Spleen (tissue), 11 donors: ENCODE measurements at regions not wholly inside any gene's neighbourhood (a gene's known extent, or its start where the extent isn't known, plus 50 kb on each side); places are given as distances from the start of the nearest gene placed in this dataset.
"Not testable (repeated sequence)": the region's sequence is repeated elsewhere in the genome, so short reads cannot be mapped to it uniquely, and the experiment has no call there.

ENCODE experiments used
- DNase-seq: peaks from one replicate; pipeline ENCODE4 v3.0.0-alpha.2; 2020
- H3K27ac ChIP-seq, 8 donors: fragments of 200-600 bp; sonication (generic) in 7 of 8; 1 replicate in 4 of 8; 2 replicates in 4 of 8; pipeline versions ENCODE4 v1.5.0 to v1.8.0; 2016 to 2021; ENCODE audit warnings: inconsistent platforms in 4 of 8, mild to moderate bottlenecking in 4 of 8, moderate library complexity in 1 of 8
- H3K27me3 ChIP-seq, 7 donors: fragments of 200-600 bp; sonication (generic) in 6 of 7; replicated peaks in 1 of 7; 1 replicate in 4 of 7; 2 replicates in 3 of 7; pipeline versions ENCODE4 v1.5.0 to v1.8.0; 2016 to 2021; ENCODE audit warnings: inconsistent platforms in 3 of 7, mild to moderate bottlenecking in 1 of 7
- H3K36me3 ChIP-seq, 6 donors: fragments of 200-600 bp; sonication (generic) in 5 of 6; 1 replicate in 4 of 6; 2 replicates in 2 of 6; pipeline versions ENCODE4 v1.5.0 to v1.8.0; 2016 to 2021; ENCODE audit warnings: inconsistent platforms in 2 of 6
- H3K4me1 ChIP-seq, 6 donors: fragments of 200-600 bp; sonication (generic) in 5 of 6; 1 replicate in 3 of 6; 2 replicates in 3 of 6; pipeline versions ENCODE4 v1.5.0 to v1.8.0; 2016 to 2021; ENCODE audit warnings: inconsistent platforms in 3 of 6
- H3K4me3 ChIP-seq, 8 donors: fragments of 200-600 bp; sonication (generic) in 7 of 8; 1 replicate in 4 of 8; 2 replicates in 4 of 8; pipeline versions ENCODE4 v1.5.0 to v1.8.0; 2016 to 2021; ENCODE audit warnings: inconsistent platforms in 4 of 8, mild to moderate bottlenecking in 4 of 8, moderate library complexity in 2 of 8
- H3K9me3 ChIP-seq, 8 donors: fragments of 200-600 bp; sonication (generic) in 7 of 8; 1 replicate in 4 of 8; 2 replicates in 4 of 8; pipeline versions ENCODE4 v1.5.0 to v1.8.0; 2016 to 2021; ENCODE audit warnings: inconsistent platforms in 4 of 8
- POLR2A ChIP-seq, 3 donors: fragments of 450-650 bp; IDR thresholded peaks; one replicate each; pipeline ENCODE4 v1.5.1; 2017; ENCODE audit warnings: antibody characterized with exemption in 3 of 3, mild to moderate bottlenecking in 1 of 3
- POLR2AphosphoS5 ChIP-seq, 3 donors: sonication (generic); formaldehyde crosslinking; IDR thresholded peaks; one replicate each; pipeline ENCODE4 v1.5.1; 2017; ENCODE audit warnings: antibody characterized with exemption in 3 of 3
- WGBS, 5 donors: extraction: QIAGEN DNeasy Blood & Tissue Kit in 3 of 5; methylation state at CpG; one replicate each; pipeline versions ENCODE4 v1.1.5 to v1.1.7; 2013 to 2018; 5-methylcytosine and 5-hydroxymethylcytosine counted together
- intact Hi-C: fragments of 100-400 bp; cut with DNase I; formaldehyde crosslinking; loops from one replicate; pipeline ENCODE4 v1.15.0; 2023; ENCODE audit warnings: low total_unique reads
- TF ChIP-seq, protein P1 (sequence below), 11 experiments: fragments of 200-600 bp in 7 of 11; fragments of 450-650 bp in 4 of 11; sonication (generic) in 4 of 11; IDR thresholded peaks in 8 of 11; conservative IDR thresholded peaks in 3 of 11; 1 replicate in 7 of 11; 2 replicates in 4 of 11; pipeline versions ENCODE4 v1.4.0 to v1.8.0; 2016 to 2021; ENCODE audit warnings: antibody characterized with exemption in 11 of 11, inconsistent platforms in 4 of 11, mild to moderate bottlenecking in 1 of 11
- donor health status: healthy with polysubstance abuse.
- donor health status: DM: no; HTN: no; CAD: no; lungs with moderate emphysema.
- donor health status: DM: no; HTN: no; CAD: no.
- donor health status: Bipolar disorder and iron deficiency.
- donor health status: healthy.
- donor health status: DM: no; HTN: no; CAD: no.
- donor health status: DM: yes; HTN: yes; CAD: no.

DNA sequence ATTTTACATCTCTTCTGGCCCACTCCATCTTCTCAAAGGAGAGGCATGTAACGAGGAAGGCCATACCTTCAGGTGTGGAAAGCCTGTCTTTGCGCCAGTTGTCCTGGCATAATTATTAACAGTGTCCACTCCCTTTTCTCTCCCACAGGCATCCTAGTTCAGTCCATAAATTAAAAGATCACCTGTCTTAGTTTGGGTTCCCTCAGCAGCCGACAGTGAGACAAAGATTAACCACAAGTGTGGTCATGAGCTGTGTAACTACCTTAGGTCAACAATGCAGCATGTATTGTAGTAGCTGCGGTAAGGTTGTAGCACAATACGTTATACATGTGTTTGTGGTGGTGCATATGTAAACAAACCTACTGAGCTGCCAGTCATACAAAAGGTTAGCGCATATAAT lies 103.3 kb upstream of the GALNT15 start:
- intact Hi-C loops: no loop called here
- DNase-seq: no peak
- H3K9me3 ChIP-seq: peaks cover 0 to under 1% (median 0%) of the 10 kb centered on the region in 8 donors
- no peak for TF ChIP-seq POLR2AphosphoS5 (IDR thresholded peaks at IDR 0.05)
- TF ChIP-seq, protein P1, sequence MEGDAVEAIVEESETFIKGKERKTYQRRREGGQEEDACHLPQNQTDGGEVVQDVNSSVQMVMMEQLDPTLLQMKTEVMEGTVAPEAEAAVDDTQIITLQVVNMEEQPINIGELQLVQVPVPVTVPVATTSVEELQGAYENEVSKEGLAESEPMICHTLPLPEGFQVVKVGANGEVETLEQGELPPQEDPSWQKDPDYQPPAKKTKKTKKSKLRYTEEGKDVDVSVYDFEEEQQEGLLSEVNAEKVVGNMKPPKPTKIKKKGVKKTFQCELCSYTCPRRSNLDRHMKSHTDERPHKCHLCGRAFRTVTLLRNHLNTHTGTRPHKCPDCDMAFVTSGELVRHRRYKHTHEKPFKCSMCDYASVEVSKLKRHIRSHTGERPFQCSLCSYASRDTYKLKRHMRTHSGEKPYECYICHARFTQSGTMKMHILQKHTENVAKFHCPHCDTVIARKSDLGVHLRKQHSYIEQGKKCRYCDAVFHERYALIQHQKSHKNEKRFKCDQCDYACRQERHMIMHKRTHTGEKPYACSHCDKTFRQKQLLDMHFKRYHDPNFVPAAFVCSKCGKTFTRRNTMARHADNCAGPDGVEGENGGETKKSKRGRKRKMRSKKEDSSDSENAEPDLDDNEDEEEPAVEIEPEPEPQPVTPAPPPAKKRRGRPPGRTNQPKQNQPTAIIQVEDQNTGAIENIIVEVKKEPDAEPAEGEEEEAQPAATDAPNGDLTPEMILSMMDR (IDR thresholded peaks at IDR 0.05 in 8 of 11, conservative IDR thresholded peaks at IDR 0.05 in 3 of 11): no peak
- no peak overlapping the region for H3K4me3 ChIP-seq
- no peak overlapping the region for H3K27ac ChIP-seq
- 86 to 93% (median 91%) methylated on average over 6 of the region's 6 CpGs for WGBS, 5 donors
- H3K4me1 ChIP-seq: no peaks in the 10 kb centered on the region
- H3K36me3 ChIP-seq: no peaks in the 10 kb centered on the region
- H3K27me3 ChIP-seq: no peaks in the 10 kb centered on the region

- Histone ChIP-seq H3K27me3 (no peaks in the 10 kb centered on the region), H3K4me3 (no peak overlapping the region), H3K4me1 (no peaks in the 10 kb centered on the region), H3K27ac (no peak overlapping the region), H3K9me3 (peaks cover 0 to 14% (median 4%) of the 10 kb centered on the region in 8 donors), H3K36me3 (no peaks in the 10 kb centered on the region)
- intact Hi-C loops: no loop called here
- no peak for TF ChIP-seq POLR2AphosphoS5 (IDR thresholded peaks at IDR 0.05)
- TF ChIP-seq, protein P1 (IDR thresholded peaks at IDR 0.05 in 8 of 11, conservative IDR thresholded peaks at IDR 0.05 in 3 of 11): no peak
- TF ChIP-seq POLR2A (IDR thresholded peaks at IDR 0.05): no peak
- WGBS, 5 donors: 95 to 100% (median 96%) methylated on average over 1 of the region's 1 CpG
- DNase-seq: no peak
Measured at GRCh38 chr3:16072420-16073110, 101.9 kb upstream of the GALNT15 start.

- TF ChIP-seq POLR2A (IDR thresholded peaks at IDR 0.05) (no peak), POLR2AphosphoS5 (IDR thresholded peaks at IDR 0.05) (no peak)
- TF ChIP-seq, protein P1 (IDR thresholded peaks at IDR 0.05 in 8 of 11, conservative IDR thresholded peaks at IDR 0.05 in 3 of 11): no peak
- no peak for DNase-seq
- no peaks in the 10 kb centered on the region for H3K36me3 ChIP-seq
- H3K4me1 ChIP-seq: no peaks in the 10 kb centered on the region
- H3K9me3 ChIP-seq: peaks cover 0 to 16% (median 4%) of the 10 kb centered on the region in 8 donors
- intact Hi-C loops: no loop called here
- no peaks in the 10 kb centered on the region for H3K27me3 ChIP-seq
- no peak overlapping the region for H3K4me3 ChIP-seq
- no peak overlapping the region for H3K27ac ChIP-seq
Measured at GRCh38 chr3:16073203-16073602, 101.3 kb upstream of the GALNT15 start.

GRCh38 chr3:16073990-16074671 lies 100.3 kb upstream of the GALNT15 start:
- DNase-seq, H3K4me1 ChIP-seq, intact Hi-C loops, H3K27ac ChIP-seq, H3K27me3 ChIP-seq, H3K4me3 ChIP-seq, H3K36me3 ChIP-seq: not testable (repeated sequence)
- H3K9me3 ChIP-seq: peaks cover 0 to 16% (median 4%) of the 10 kb centered on the region in 8 donors
